ENCODE measurements at regions not wholly inside any gene's neighbourhood (a gene's known extent, or its start where the extent isn't known, plus 50 kb on each side); places are given as distances from the start of the nearest gene placed in this dataset.

DNA sequence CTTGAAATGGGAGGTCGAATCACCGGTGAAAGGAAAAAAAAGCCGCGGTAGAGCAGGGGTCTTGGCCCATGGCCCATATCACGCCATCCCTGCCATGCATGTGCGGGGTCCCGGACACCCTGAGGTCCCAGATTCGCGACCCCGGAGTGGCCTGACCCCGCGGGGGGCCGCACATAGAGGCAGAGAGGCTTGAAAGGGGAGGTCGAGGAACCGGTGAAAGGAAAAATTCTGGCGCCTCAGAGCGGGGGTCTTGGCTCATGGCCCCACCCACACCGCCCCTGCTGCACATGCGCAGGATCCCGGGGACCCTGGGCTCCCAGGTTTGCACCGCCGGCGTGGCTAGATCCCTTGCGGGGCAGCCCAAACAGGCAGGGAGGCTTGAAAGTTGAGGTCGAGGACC is 319.8 kb downstream of the ALG10 start:
- DNase-seq (ENCODE audit: low read depth in 1 of 2, low spot score in 1 of 2), result no peak

- DNase-seq (ENCODE audit: low read depth in 1 of 2, low spot score in 1 of 2), result no peak
Measured at GRCh38 chr12:34343345-34343744, 321.0 kb downstream of the ALG10 start.

GRCh38 chr12:34343766-34344165 is 321.5 kb downstream of the ALG10 start:
- DNase-seq (ENCODE audit: low read depth in 1 of 2, low spot score in 1 of 2), result no peak

GRCh38 chr12:34344851-34345522 is 322.7 kb downstream of the ALG10 start:
- no peak for DNase-seq (ENCODE audit: low read depth in 1 of 2, low spot score in 1 of 2)

DNA sequence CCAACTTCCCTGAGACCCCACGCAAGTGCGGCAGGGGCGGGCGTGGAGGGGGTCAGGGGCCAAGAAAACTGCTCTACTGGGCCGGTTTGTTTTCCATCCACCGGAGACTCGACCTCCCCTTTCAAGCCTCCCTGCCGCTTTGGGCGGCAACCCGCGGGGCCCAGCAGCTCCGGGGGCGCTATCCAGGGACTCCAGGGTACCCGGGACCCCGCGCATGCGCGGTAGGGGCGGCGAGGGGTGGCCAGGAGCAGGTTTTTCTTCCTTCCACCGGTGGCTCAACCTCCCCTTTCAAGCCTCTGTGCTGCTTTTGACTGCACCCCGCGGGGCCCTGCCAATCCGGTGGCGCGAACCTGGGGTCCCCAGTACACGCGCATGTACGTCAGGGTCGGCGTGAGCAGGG is 323.5 kb downstream of the ALG10 start:
- no peak for DNase-seq (ENCODE audit: low read depth in 1 of 2, low spot score in 1 of 2)

GRCh38 chr12:34346372-34347034 is 324.2 kb downstream of the ALG10 start:
- no peak for DNase-seq (ENCODE audit: low read depth in 1 of 2, low spot score in 1 of 2)

- no peak for DNase-seq (ENCODE audit: low read depth in 1 of 2, low spot score in 1 of 2)
Measured at GRCh38 chr12:34347367-34347766, 325.1 kb downstream of the ALG10 start.

- no peak for DNase-seq (ENCODE audit: low read depth in 1 of 2, low spot score in 1 of 2)
Measured at GRCh38 chr12:34348064-34348463, 325.8 kb downstream of the ALG10 start.

DNA sequence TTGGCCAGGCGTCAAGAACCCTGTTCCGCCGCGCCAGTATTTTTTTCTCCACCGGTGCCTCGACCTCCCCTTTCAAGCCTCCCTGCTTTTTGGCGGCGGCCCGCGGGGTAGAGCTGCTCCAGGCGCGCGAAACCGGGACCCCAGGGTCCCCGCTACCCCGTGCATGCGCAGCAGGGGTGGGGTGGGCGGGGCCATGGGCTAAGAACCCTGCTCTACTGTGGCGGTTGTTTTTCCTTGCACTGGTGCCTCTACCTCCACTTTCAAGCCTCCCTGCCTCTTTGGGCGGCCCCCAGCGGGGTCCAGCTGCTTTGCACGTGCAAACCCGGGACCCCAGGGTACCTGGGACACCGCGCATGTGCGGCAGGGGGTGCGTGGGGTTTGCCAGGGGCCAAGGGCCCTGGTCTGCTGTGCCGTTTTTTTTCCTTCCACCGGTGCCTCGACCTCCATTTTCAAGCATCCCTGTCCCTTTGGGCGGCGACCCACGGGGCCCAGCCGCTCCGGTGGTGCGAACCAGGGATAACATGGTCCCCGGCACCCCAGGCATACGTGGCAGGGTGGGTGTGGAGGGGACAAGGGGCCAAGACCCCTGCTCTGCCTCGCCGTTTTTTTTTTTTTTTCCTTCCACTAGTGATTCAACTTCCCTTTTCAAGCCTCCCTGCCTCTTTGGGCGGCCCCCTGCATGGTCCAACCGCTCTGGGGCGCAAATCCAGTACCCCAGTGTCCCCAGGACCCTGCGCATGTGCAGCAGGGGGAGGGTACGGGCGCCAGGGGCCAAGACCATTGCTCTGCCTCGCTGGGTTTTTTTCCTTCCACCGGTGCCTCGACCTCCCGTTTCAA is 326.8 kb downstream of the ALG10 start:
- DNase-seq (ENCODE audit: low read depth in 1 of 2, low spot score in 1 of 2), result no peak

- DNase-seq (ENCODE audit: low read depth in 1 of 2, low spot score in 1 of 2), result no peak
Measured at GRCh38 chr12:34349673-34349961, 327.3 kb downstream of the ALG10 start.

- DNase-seq (ENCODE audit: low read depth in 1 of 2, low spot score in 1 of 2), result no peak
Measured at GRCh38 chr12:34350092-34351041, 328.1 kb downstream of the ALG10 start.

DNA sequence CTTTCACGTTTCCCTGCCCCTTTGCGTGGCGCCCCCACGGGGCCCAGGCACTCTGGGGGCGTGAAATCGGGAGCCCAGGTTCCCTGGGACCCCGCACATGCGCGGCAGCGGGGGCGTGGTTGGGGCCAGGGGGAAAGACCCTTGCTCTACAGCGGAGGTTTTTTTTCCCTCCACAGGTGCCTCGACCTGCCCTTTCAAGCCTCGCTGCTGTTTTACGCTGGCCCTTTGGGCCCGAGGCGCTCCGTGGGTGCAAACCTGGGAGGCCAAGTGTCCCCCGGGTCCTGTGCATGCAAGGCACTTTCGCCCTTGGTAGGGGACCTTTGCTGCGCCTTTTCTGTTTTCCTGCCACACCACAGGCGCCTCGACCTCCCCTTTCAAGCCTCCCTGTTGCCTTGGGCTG is 329.8 kb downstream of the ALG10 start:
- DNase-seq (ENCODE audit: low read depth in 1 of 2, low spot score in 1 of 2), result no peak

GRCh38 chr12:34354239-34355200 is 332.2 kb downstream of the ALG10 start:
- no peak for DNase-seq (ENCODE audit: low read depth in 1 of 2, low spot score in 1 of 2)

DNA sequence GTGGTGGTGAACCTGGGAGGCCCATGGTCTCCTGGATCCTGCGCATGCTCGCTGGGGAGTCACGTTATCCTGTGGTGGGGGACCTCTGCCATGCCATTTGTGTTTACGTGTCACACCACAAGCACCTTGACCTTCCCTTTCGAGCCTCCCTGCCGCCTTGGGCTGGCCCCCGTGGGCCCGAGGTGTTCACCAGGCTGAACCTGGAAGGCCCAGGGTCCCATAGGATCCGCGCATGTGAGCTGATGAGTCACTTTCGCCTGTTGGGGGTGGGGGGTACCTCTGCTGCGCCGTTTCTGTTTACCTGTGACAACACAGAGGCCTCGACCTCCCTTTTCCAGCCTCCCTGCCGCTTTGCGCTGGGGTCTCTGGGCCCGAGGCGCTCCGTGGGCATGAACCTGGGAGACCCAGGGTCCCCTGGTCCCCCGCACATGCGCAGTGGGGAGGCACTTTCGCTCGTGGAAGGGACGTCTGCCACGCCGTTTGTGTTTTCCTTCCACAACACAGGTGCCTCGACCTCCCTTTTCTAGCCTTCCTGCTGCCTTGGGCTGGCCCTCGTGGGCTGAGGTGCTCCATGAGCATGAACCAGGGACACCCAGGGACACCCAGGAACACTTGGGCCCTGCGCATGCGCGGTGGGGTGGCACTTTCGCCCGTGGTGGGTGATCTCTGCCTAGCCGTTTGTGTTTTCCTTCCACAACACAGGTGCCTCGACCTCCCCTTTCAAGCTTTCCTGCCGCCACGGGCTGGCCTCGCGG is 334.1 kb downstream of the ALG10 start:
- DNase-seq (ENCODE audit: low read depth in 1 of 2, low spot score in 1 of 2), result no peak

- no peak for DNase-seq (ENCODE audit: low read depth in 1 of 2, low spot score in 1 of 2)
Measured at GRCh38 chr12:34357791-34358190, 335.5 kb downstream of the ALG10 start.

GRCh38 chr12:34358198-34358597 is 335.9 kb downstream of the ALG10 start:
- DNase-seq (ENCODE audit: low read depth in 1 of 2, low spot score in 1 of 2), result no peak

DNA sequence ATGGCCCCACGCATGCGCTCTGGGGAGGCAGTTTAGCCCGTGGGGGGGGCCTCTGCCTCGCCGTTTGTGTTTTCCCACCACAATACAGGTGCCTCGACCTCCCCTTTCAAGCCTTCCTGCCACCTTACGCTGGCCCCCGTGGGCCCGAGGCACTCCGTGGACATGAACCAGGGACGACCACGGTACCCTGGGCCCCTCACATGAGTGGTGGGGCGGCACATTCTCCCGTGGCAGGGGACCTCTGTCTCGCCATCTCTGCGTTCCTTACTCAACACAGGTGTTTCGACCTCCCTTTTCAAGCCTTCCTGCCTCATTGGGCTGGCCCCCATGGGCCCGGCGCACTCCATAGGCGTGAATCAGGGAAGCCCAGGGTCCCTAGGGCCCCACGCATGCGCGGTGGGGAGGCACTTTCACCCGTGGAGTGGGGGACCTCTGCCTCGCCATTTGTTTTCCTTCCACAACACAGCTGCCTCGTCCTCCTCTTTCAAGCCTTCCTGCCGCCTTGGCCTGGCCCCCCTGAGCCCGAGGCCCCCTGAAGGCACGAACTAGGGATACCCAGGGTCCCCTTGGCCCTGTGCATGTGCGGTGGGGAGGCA is 339.5 kb downstream of the ALG10 start:
- DNase-seq (ENCODE audit: low read depth in 1 of 2, low spot score in 1 of 2), result no peak

DNA sequence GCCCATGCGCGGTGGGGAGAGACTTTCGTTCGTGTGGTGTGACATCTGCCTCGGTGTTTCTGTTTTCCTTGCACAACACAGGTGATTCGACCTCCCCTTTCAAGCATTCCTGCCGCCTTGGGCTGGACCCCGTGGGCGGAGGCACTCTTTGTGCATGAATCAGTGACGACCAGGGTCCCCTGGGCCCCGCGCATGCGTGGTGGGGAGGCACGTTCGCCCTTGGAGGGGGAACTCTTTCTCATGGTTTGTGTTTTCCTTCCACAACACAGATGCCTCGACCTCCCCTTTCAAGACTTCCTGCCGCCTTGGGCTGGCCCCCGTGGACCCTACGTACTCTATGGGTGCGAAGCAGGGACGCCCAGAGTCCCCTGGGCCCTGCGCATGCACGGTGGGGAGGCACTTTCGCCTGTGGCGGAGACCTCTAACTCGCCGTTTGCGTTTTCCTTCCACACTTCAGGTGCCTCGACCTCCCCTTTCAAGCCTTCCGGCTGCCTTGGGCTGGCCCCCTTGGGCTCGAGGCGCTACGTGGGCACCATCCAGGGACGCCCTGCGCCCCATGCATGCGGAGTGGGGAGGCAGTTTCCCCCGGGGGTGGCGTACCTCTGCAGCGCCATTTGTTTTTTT is 340.9 kb downstream of the ALG10 start:
- DNase-seq (ENCODE audit: low read depth in 1 of 2, low spot score in 1 of 2), result no peak

DNA sequence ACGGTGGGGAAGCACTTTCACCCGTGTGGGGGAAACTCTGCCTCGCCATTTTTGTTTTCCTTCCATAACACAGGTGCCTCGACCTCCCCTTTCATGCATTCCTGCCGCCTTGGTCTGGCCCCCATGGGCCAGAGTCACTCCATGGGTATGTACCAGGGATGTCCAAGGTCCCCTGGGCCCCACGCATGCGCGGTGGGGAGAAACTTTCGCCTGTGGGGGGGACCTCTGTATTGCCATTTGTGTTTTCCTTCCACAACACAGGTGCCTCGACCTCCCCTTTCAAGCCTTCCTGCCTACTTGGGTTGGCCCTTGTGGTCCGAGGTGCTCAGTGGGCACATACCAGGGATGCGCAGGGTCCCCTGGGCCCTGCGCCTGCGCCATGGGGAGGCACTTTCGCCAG is 345.8 kb downstream of the ALG10 start:
- no peak for DNase-seq (ENCODE audit: low read depth in 1 of 2, low spot score in 1 of 2)

All from stimulated activated CD4-positive, alpha-beta T cell treated with anti-CD3 and anti-CD28 coated beads, Interleukin-15, amount 100 ng/mL, for 1 hour (primary cell).